RPMI7951 (cell line): ENCODE measurements at regions not wholly inside any gene's neighbourhood (a gene's known extent, or its start where the extent isn't known, plus 50 kb on each side); places are given as distances from the start of the nearest gene placed in this dataset.

Experiments used
- DNase-seq: peaks from one replicate; pipeline ENCODE4 v3.0.0-alpha.2; 2012; ENCODE audit warnings: low read depth

GRCh38 chr1:118346936-118347335, 161.9 kb upstream of the SPAG17 start:
- DNase-seq, result no peak

- no peak for DNase-seq
Measured at GRCh38 chr1:118340928-118341910, 156.2 kb upstream of the SPAG17 start.

DNA sequence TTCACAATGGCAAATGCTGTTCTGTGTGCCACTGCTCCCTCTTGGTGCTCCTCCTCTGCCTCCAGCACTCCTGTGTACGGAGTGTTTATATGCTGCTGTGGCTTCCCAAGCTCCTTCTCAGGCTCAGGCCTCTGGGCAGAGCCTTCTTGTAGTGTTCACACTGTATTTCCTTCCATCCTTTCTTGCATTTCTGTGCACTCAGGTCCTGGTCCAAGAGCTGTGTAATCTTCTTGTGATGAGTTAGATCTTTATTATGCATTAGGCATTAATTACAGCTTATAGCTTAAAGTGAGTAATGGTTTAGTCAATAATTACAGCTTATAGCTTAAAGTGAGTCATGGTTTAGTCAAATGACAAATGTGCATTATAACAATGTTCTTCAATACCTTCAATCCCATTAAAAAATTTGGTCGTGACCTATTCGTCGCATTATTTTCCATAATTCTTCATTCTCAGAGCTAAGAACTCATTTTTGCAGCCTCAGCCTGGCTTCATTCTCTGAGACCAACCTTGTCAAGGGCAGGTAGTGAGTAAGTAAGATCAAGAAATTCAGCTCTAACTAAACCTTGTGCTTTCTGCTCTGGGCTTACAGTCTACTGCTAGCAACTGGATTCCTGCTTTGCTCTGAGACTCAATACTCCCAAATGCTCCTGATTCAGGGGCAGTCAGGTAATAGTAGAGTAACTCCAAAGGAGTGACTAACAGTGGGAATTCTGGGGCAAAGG, 154.5 kb upstream of the SPAG17 start:
- DNase-seq, result no peak

- DNase-seq, result no peak
Measured at GRCh38 chr1:118338936-118339335, 153.9 kb upstream of the SPAG17 start.

- no peak for DNase-seq
Measured at GRCh38 chr1:118337346-118337745, 152.3 kb upstream of the SPAG17 start.

- peak; percentile 7 for DNase-seq
Measured at GRCh38 chr1:118335331-118335732, 150.3 kb upstream of the SPAG17 start.

GRCh38 chr1:118334506-118334905, 149.5 kb upstream of the SPAG17 start:
- DNase-seq, result no peak

- no peak for DNase-seq
Measured at GRCh38 chr1:118333601-118334210, 148.7 kb upstream of the SPAG17 start.

DNA sequence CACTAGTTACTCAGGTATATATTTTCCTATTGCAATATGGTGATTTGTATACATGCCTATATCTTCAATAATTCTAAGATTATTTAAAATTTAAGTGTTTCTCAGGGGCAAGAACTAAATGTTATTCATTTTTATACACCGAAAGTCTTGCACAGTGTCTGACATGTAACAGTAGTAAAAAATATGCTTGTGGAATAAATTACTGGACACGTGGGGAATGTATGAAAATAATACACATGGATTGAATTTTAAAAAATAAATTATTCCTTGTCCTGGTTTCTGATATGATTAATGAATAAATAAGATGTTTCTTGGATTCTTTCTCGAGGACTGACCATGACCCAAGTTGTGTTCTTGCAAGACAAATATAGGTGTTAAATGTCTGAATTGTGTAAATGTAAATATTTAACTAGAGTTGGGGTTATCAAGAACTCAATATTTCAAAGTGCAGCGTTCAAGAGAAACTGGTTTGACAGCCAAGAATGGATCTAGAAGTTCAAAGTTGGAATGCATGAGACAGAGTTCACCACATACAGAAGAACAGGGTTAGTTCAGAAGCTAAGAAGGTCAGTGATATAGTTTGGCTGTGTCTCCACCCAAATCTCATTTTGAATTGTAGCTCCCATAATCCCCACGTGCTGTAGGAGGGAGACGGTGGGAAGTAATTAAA, 142.1 kb upstream of the SPAG17 start:
- DNase-seq, result no peak

DNA sequence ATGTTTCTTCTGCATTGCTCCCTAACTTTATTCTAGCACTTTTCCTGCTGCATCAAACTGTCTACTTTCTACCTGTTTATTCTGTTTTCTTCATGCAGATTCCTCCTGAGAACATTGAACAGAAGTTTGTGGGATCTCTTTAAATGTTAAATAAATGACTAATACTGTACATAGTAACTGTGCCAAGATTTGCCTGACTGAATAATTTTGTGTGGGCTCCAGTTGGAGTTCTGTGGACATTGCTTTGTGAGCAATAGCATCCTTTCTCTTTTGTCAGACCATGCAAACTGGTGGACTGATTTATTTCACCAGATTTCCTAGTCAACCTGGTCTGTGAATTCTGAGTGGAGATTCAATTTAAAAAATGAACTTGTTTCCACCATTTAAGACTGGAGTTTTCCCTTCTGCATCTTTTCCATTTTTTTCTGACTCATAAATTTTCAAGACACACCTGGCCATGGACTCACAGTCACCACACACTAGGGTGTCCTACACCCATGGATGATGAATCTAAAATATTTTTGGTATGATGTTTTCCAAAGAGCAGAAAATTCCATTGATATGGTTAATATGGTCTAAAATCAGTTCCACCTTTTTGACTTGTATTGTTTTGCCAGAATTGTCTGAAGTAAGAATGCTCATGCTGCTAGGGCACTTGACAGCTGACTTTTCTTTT, 140.7 kb upstream of the SPAG17 start:
- DNase-seq, result no peak

GRCh38 chr1:118323246-118323645, 138.2 kb upstream of the SPAG17 start:
- no peak for DNase-seq

- DNase-seq, result no peak
Measured at GRCh38 chr1:118322331-118322730, 137.3 kb upstream of the SPAG17 start.

DNA sequence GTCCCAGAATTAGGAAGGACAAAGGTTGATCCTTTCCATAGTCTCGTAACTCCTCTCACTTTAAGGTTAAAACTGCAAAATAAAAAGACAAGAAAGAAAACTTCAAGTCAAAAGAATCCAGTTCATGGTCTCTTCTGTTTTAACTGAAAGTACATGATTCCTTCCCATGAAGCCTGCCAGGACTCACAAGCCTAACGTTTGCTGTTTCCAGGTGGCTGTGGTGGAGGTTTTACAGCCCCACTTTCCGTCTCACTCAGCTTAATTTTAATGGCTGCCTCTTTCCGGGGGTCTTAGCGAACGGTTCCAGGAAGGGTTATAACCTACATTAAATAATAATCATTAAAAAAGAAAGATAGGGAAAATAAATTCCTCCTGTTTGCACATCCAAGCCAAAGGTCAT, 136.8 kb upstream of the SPAG17 start:
- no peak for DNase-seq

GRCh38 chr1:118317842-118318614, 133.0 kb upstream of the SPAG17 start:
- no peak for DNase-seq

DNA sequence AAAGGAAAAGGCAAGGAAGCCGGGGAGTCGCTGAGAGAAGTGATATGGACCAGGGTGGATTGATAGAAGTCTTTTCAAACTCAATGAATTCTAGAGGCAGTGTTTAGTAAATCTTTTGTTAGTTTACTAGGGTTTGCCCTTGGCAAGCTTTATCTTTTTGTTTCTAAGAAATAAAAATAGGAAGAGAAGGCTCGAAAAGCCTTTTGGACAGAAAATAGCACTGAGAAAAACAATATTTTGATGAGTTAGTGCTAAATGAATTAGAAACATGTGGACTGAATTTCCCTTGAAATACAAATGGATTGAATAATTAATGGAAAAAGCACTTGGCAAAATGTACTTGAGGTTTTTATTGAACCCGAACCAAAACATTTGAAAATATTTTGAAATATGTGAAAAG, 121.8 kb upstream of the SPAG17 start:
- no peak for DNase-seq

DNA sequence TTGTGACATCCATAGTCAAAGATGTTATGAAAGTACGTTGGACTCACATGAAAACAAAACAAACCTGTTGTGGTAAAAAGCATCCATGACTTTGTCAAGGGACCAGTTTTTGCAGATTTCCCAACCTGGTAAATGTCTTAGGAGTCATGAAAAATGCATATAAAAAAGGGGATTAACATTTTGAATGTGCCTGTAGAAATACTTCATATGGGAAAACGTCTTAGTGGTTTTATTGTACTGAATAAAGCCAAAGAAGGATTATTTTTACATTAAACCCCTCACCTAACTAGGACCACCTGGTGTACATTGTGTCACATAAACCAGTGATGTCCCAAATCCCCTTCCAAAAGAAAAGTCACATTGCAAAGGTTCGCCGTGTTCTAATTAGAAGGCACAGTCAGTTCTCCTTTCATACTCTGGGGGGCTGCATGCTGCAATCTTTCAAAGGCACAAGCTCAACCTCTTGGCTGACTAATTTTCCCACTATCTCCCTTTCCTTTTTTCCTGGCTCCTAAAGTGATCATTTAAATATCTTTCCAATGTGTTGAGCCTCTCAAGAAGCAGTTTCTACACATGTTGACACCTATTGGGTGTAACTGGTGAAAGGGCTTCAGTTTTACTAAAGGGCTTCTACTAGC, 119.8 kb upstream of the SPAG17 start:
- DNase-seq, result no peak

DNA sequence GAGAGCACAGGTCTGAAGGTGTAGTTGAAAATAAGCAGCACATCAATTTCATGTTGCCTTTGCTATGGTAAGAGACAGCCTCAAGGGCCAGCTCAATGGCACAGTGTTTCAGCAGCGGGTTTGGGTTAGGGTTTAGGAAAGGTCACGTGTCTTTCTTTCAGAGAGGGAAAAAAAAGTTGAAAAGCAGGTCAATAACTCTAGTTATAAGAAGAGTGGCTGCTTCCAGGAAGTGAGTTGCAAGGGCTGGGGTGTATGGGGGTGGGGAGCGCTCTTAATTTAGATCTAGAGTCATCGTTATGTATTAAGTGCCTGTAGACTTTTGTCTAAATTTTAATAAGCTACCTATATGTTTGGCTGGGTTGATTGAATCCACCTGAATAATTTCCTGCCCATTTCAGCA, 118.5 kb upstream of the SPAG17 start:
- no peak for DNase-seq

DNA sequence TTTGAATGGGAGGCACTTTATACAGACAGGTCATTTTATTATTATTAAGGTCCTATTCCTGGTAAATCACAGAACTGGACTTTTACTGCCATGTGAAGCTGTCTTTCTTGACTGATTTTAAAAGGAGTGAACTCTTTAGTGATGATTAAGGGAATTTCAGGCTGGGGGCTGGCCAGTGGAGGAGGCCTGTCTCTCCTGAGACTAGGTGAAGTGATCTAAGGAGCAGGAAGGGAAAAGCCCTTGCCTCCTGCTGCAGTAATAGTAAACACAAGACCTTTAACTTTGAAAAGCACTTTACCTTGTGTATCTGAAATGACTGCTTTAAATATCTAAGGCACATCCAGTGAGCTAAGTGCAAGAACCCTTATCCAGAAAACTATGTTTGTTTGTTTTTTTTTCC, 118.0 kb upstream of the SPAG17 start:
- DNase-seq, result no peak

- no peak for DNase-seq
Measured at GRCh38 chr1:118302145-118302544, 117.1 kb upstream of the SPAG17 start.

DNA sequence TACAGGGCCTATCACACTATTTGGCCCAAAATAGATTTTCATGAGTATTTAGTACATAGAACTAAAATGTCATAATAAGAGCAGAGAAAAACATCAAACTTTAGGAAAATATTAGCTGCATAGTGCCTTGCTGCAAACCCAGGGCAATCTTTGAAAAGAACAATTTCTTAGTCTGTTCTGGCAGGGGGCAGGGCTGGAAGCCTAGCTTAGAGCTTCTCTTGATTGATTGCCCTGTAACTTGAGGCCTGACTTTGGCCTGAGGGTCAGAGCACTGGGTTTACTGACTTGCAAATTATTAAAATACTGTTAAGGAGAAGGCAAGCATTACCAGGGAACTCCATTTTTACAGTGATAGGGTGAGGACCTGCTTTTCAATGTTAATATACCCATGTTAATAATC, 115.8 kb upstream of the SPAG17 start:
- no peak for DNase-seq
